Heart right ventricle (tissue), 16 donors: ENCODE measurements at regions not wholly inside any gene's neighbourhood (a gene's known extent, or its start where the extent isn't known, plus 50 kb on each side); places are given as distances from the start of the nearest gene placed in this dataset.
"Not testable (repeated sequence)": the region's sequence is repeated elsewhere in the genome, so short reads cannot be mapped to it uniquely, and the experiment has no call there.

Experiments used
- ATAC-seq, 8 donors: fragments of 200-7000 bp; cut with Tn5 transposase; one replicate each; pipeline ENCODE4 v1.9.1; 2020; ENCODE audit warnings: mild to moderate bottlenecking in 8 of 8, moderate library complexity in 8 of 8, moderate number of reproducible peaks in 1 of 8
- DNase-seq, 2 donors: peaks; one replicate each; pipeline ENCODE4 v3.0.0-alpha.2; 2020
- H3K27ac ChIP-seq, 10 donors: fragments of 200-600 bp; sonication (generic) in 2 of 10; one replicate each; pipeline versions ENCODE4 v1.5.0 to v1.8.0; 2020 to 2022; ENCODE audit warnings: mild to moderate bottlenecking in 3 of 10
- H3K27me3 ChIP-seq, 7 donors: fragments of 200-600 bp; one replicate each; pipeline ENCODE4 v1.8.0; 2021 to 2022; ENCODE audit warnings: mild to moderate bottlenecking in 2 of 7
- H3K36me3 ChIP-seq, 9 donors: fragments of 200-600 bp; sonication (generic) in 1 of 9; one replicate each; pipeline versions ENCODE4 v1.5.0 to v1.8.0; 2020 to 2022; ENCODE audit warnings: mild to moderate bottlenecking in 2 of 9
- H3K4me1 ChIP-seq, 9 donors: fragments of 200-600 bp; sonication (generic) in 1 of 9; one replicate each; pipeline versions ENCODE4 v1.5.0 to v1.8.0; 2020 to 2022; ENCODE audit warnings: mild to moderate bottlenecking in 4 of 9
- H3K4me3 ChIP-seq, 10 donors: fragments of 200-600 bp; sonication (generic) in 2 of 10; one replicate each; pipeline versions ENCODE4 v1.5.0 to v1.8.0; 2020 to 2022; ENCODE audit warnings: mild to moderate bottlenecking in 7 of 10, moderate library complexity in 2 of 10
- H3K9me3 ChIP-seq, 11 donors: fragments of 200-600 bp in 10 of 11; sonication (generic) in 2 of 11; one replicate each; pipeline versions ENCODE4 v1.5.0 to v1.8.0; 2013 to 2022; ENCODE audit warnings: mild to moderate bottlenecking in 2 of 11, control low read depth in 1 of 11, moderate library complexity in 1 of 11
- CTCF ChIP-seq, 9 donors: fragments of 200-600 bp; sonication (generic) in 2 of 9; IDR thresholded peaks; one replicate each; pipeline versions ENCODE4 v1.5.0 to v1.8.0; 2021 to 2022; ENCODE audit warnings: antibody characterized with exemption in 9 of 9, mild to moderate bottlenecking in 5 of 9, moderate library complexity in 1 of 9
- WGBS, 2 donors: extraction: QIAGEN DNeasy Blood & Tissue Kit; methylation state at CpG; one replicate each; pipeline ENCODE4 v1.1.7; 2013; ENCODE audit warnings: inconsistent platforms in 1 of 2; 5-methylcytosine and 5-hydroxymethylcytosine counted together
- intact Hi-C, 10 donors: fragments of 100-400 bp; cut with DNase I; formaldehyde crosslinking; loops; one replicate each; pipeline versions ENCODE4 v1.11.1 to v1.14.2; 2022
- donor health status: Arrhythmogenic right ventricular cardiomyopathy.
- donor health status: ischemic (EF 13 %, LVEDD 7.1; RV severe dilation, severe dysfunction).
- donor health status: healthy with polysubstance abuse.
- donor health status: DM: no; HTN: yes; CAD: no.
- donor health status: DM: no; HTN: no; CAD: no.
- donor health status: ischemic (EF 25% LVEDD 6.9; RV normal size, moderate dysfunction).
- donor health status: ischemic (EF 25% LVEDD 5.7; RV mildly dilated, moderate dysfunction).
- donor health status: healthy.
- donor health status: DM: yes; HTN: yes; CAD: no.
- donor health status: Ischemic cardiomyopathy.
- donor health status: ischemic (EF 35%, LVEDD 5.7; RV mildly dilated, moderate dysfunction).
- donor health status: nonischemic (EF 11% LVEDD 7.7; RV severe dilation, severe dysfunction).
- donor health status: DM: yes; HTN: yes; CAD: no.
- donor health status: PGD.
- donor health status: ischemic (EF 29% LVEDD 5.4; RV normal size, mild dysfunction).
- donor health status: nonischemic (EF 23%, LVEDD 6.1; RV moderate dilation, normal function).

GRCh38 chr18:28267878-28268625 lies 91.1 kb upstream of the CDH2 start:
- no peaks in the 10 kb centered on the region for H3K36me3 ChIP-seq
- H3K27ac ChIP-seq, result no peak overlapping the region
- ATAC-seq (no peak), DNase-seq (no peak)
- TF ChIP-seq CTCF (IDR thresholded peaks at IDR 0.05), result no peak
- H3K4me3 ChIP-seq, result no peak overlapping the region
- no peaks in the 10 kb centered on the region for H3K4me1 ChIP-seq
- intact Hi-C loops, result no loop called here
- 43 to 61% methylated on average over 4 of the region's 4 CpGs for WGBS, 2 donors
- no peaks in the 10 kb centered on the region for H3K27me3 ChIP-seq
- H3K9me3 ChIP-seq, result peaks cover 0 to 13% (median 0%) of the 10 kb centered on the region in 11 donors

DNA sequence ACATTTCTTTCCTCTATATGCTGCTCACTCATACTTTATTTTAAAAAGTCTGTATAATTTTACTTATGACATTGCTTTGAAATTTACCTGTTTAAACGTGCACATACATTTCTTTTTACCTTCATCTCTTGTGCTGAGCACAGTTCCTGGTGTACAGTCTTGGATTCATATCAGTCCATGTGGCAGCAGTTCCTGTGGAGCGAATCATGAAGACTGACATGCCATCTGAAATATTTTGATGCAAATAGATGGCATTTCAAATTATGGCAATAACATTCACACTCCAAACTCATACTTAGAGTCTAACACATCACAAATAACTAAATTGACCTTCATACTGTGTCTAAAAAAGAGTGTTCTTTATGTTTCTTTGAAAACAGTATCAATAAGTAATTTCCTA lies 90.3 kb upstream of the CDH2 start:
- H3K27me3 ChIP-seq, result no peaks in the 10 kb centered on the region
- ATAC-seq, result no peak

GRCh38 chr18:28256166-28256565 lies 79.2 kb upstream of the CDH2 start:
- ATAC-seq (no peak), DNase-seq (no peak)
- Histone ChIP-seq H3K4me1 (no peaks in the 10 kb centered on the region), H3K4me3 (no peak overlapping the region), H3K9me3 (no peaks in the 10 kb centered on the region), H3K27ac (no peak overlapping the region), H3K36me3 (no peaks in the 10 kb centered on the region), H3K27me3 (no peaks in the 10 kb centered on the region)
- no peak for TF ChIP-seq CTCF (IDR thresholded peaks at IDR 0.05)
- intact Hi-C loops, result no loop called here
- WGBS, 2 donors, result 58 to 70% methylated on average over 2 of the region's 2 CpGs

More for the DNA sequence above, 90.3 kb upstream of the CDH2 start:
- TF ChIP-seq CTCF (IDR thresholded peaks at IDR 0.05), result no peak
- peaks cover 0 to 13% (median 0%) of the 10 kb centered on the region in 11 donors for H3K9me3 ChIP-seq
- intact Hi-C loops, result no loop called here
- no peak overlapping the region for H3K4me3 ChIP-seq
- H3K27ac ChIP-seq, result no peak overlapping the region
- no peaks in the 10 kb centered on the region for H3K4me1 ChIP-seq
- 56 to 68% methylated on average over 2 of the region's 2 CpGs for WGBS, 2 donors
- no peak for DNase-seq
- H3K36me3 ChIP-seq, result no peaks in the 10 kb centered on the region

DNA sequence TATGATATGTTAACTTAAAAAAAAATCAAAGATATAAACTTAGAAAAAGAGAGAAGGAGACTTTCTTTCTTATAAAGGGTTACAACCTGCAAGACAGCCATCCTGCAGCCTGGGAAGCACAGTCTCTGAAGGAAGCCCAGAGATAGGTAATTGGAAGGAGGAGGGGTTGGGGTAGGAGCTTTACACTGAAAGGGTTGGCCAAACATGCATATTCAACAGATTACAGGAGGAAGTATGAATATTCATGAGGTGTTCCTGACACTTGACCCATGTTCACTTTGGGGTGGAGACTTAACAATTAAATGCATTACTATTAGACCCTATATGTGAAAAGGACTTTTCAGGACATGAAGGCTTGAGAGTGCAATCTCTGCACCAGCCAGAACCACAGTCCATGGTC lies 71.7 kb upstream of the CDH2 start:
- Histone ChIP-seq H3K4me1 (no peaks in the 10 kb centered on the region), H3K27me3 (no peaks in the 10 kb centered on the region), H3K9me3 (no peaks in the 10 kb centered on the region), H3K36me3 (no peaks in the 10 kb centered on the region), H3K4me3 (no peak overlapping the region), H3K27ac (no peak overlapping the region)
- intact Hi-C loops, result no loop called here
- DNase-seq (no peak), ATAC-seq (no peak)
- TF ChIP-seq CTCF (IDR thresholded peaks at IDR 0.05), result no peak

DNA sequence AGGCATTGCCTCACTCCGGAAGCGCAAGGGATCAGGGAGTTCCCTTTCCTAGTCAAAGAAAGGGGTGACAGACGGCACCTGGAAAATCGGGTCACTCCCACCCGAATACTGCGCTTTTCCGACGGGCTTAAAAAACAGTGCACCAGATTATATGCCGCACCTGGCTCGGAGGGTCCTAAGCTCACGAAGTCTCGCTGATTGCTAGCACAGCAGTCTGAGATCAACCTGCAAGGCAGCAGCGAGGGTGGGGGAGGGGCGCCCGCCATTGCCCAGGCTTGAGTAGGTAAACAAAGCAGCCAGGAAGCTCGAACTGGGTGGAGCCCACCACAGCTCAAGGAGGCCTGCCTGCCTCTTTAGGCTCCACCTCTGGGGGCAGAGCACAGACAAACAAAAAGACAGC lies 63.7 kb upstream of the CDH2 start:
- H3K27ac ChIP-seq, H3K27me3 ChIP-seq, H3K4me1 ChIP-seq, H3K9me3 ChIP-seq, H3K36me3 ChIP-seq, ATAC-seq, H3K4me3 ChIP-seq, intact Hi-C loops, DNase-seq: not testable (repeated sequence)
- 84 to 87% methylated on average over 12 to 15 of the region's 16 CpGs for WGBS, 2 donors
